ENCODE measurements at regions not wholly inside any gene's neighbourhood (a gene's known extent, or its start where the extent isn't known, plus 50 kb on each side); places are given as distances from the start of the nearest gene placed in this dataset.

DNA sequence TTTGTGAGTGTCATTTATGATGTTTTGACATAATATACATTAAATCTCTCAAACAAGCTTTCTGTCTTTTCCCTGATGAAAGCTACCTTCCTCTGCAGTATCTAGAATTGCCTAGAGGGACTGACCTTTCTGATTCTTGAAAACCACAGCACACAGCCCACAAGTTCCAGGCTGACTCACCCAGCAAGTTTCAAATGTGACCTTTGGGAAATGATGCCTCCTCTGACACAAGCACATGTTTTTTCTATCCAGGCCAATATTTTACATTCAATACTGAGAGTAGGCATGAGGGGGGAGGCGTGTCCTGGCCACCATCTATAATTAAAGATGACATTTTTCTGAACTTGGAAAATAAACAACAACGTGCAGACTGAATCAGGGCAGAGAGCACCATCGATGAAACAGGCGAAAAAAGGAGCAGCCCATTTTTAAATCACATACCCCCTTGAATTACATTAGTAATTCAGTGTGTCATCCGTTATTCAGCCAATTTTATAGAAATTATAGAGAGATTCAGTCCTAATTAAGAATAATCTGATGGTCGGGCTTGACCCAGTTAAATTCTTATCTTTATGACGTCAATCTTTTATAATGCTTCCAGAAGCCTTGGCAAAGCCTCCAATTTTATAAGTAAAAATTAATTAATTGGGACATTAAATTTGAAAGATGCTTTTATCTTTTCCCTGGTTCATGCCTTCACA lies 292.6 kb upstream of the CDH11 start:
- TF ChIP-seq, protein P1, sequence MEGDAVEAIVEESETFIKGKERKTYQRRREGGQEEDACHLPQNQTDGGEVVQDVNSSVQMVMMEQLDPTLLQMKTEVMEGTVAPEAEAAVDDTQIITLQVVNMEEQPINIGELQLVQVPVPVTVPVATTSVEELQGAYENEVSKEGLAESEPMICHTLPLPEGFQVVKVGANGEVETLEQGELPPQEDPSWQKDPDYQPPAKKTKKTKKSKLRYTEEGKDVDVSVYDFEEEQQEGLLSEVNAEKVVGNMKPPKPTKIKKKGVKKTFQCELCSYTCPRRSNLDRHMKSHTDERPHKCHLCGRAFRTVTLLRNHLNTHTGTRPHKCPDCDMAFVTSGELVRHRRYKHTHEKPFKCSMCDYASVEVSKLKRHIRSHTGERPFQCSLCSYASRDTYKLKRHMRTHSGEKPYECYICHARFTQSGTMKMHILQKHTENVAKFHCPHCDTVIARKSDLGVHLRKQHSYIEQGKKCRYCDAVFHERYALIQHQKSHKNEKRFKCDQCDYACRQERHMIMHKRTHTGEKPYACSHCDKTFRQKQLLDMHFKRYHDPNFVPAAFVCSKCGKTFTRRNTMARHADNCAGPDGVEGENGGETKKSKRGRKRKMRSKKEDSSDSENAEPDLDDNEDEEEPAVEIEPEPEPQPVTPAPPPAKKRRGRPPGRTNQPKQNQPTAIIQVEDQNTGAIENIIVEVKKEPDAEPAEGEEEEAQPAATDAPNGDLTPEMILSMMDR (IDR thresholded peaks at IDR 0.05), result no peak
- no peak for TF ChIP-seq POLR2AphosphoS5 (IDR thresholded peaks at IDR 0.05; ENCODE audit: insufficient read depth in 1 of 2, low read depth in 1 of 2)
